ENCODE measurements at regions not wholly inside any gene's neighbourhood (a gene's known extent, or its start where the extent isn't known, plus 50 kb on each side); places are given as distances from the start of the nearest gene placed in this dataset.
"Not testable (repeated sequence)": the region's sequence is repeated elsewhere in the genome, so short reads cannot be mapped to it uniquely, and the experiment has no call there.

DNA sequence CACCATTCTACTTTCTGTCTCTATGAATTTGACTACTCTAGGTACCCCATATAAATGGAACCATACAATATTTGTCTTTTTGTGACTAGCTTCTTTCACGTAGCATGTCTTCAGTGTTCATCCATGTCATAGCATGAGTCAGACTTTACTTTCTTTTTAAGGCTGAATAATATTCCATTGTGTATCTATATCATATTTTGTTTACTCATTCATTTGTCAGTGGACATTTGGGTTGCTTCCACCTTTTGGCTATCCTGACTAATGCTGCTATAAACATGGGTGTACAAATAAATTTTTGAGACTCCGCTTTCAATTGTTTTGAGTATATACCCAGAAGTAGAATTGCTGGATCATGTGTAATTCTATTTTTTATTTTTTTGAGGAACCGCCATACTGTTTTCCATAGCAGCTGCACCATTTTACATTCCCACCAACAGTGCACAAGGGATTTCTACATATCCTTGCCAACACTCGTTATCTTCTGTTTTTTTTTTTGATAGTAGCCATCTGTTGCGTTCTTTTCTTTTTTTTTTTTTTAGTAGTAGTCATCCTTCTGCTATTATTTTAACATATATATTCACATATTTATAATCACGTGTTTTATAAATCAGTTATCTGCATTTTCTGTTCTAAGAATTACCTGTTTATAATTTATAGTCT, 158.0 kb upstream of the MED14 start:
- WGBS = 80% methylated on average over 6 of the region's 6 CpGs
- H3K36me3 ChIP-seq = no peaks in the 10 kb centered on the region
- no peak overlapping the region for H3K27ac ChIP-seq (replicated peaks in 1 of 4)
- H3K9me3 ChIP-seq = peaks cover 0 to 12% (median 0%) of the 10 kb centered on the region in 4 donors
- TF ChIP-seq POLR2AphosphoS5 (IDR thresholded peaks at IDR 0.05) (no peak), POLR2A (IDR thresholded peaks at IDR 0.05; ENCODE audit: low read depth) (no peak), EP300 (IDR thresholded peaks at IDR 0.05) (no peak)
- TF ChIP-seq, protein P1, sequence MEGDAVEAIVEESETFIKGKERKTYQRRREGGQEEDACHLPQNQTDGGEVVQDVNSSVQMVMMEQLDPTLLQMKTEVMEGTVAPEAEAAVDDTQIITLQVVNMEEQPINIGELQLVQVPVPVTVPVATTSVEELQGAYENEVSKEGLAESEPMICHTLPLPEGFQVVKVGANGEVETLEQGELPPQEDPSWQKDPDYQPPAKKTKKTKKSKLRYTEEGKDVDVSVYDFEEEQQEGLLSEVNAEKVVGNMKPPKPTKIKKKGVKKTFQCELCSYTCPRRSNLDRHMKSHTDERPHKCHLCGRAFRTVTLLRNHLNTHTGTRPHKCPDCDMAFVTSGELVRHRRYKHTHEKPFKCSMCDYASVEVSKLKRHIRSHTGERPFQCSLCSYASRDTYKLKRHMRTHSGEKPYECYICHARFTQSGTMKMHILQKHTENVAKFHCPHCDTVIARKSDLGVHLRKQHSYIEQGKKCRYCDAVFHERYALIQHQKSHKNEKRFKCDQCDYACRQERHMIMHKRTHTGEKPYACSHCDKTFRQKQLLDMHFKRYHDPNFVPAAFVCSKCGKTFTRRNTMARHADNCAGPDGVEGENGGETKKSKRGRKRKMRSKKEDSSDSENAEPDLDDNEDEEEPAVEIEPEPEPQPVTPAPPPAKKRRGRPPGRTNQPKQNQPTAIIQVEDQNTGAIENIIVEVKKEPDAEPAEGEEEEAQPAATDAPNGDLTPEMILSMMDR (IDR thresholded peaks at IDR 0.05) = no peak
- intact Hi-C loops (cut with DNase I) = no loop called here
- H3K4me1 ChIP-seq = no peaks in the 10 kb centered on the region
- no peaks in the 10 kb centered on the region for H3K27me3 ChIP-seq
- no peak for DNase-seq (ENCODE audit: extremely low spot score)
- no peak overlapping the region for H3K4me3 ChIP-seq

DNA sequence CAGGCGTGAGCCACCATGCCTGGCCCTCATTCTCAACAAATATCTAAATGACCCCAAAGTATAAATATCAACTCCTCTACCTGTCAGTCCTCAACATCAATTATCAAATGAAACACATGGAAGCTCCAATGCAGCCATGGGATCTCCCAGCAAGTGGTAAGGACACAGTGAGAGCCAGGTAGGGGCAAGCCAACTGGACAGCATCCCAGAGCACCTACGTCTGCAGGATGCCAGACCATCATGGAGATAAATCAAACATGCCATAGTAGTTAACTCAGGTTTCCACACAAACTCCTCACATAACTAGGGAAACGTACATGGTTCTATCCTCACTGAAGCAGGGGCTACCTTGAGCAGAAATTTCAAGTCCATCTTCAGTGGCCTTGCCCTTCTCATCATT, 159.9 kb upstream of the MED14 start:
- Histone ChIP-seq H3K9me3 (peaks cover 0 to 12% (median 0%) of the 10 kb centered on the region in 4 donors), H3K4me1 (no peaks in the 10 kb centered on the region), H3K36me3 (no peaks in the 10 kb centered on the region), H3K4me3 (no peak overlapping the region), H3K27ac (replicated peaks in 1 of 4) (no peak overlapping the region), H3K27me3 (no peaks in the 10 kb centered on the region)
- WGBS = 79% methylated on average over 3 of the region's 3 CpGs
- DNase-seq (ENCODE audit: extremely low spot score) = no peak
- intact Hi-C loops (cut with DNase I) = no loop called here
- no peak for TF ChIP-seq POLR2A (IDR thresholded peaks at IDR 0.05; ENCODE audit: low read depth)
- TF ChIP-seq, protein P1 (IDR thresholded peaks at IDR 0.05) = no peak
- no peak for TF ChIP-seq POLR2AphosphoS5 (IDR thresholded peaks at IDR 0.05)
- TF ChIP-seq EP300 (IDR thresholded peaks at IDR 0.05) = no peak

DNA sequence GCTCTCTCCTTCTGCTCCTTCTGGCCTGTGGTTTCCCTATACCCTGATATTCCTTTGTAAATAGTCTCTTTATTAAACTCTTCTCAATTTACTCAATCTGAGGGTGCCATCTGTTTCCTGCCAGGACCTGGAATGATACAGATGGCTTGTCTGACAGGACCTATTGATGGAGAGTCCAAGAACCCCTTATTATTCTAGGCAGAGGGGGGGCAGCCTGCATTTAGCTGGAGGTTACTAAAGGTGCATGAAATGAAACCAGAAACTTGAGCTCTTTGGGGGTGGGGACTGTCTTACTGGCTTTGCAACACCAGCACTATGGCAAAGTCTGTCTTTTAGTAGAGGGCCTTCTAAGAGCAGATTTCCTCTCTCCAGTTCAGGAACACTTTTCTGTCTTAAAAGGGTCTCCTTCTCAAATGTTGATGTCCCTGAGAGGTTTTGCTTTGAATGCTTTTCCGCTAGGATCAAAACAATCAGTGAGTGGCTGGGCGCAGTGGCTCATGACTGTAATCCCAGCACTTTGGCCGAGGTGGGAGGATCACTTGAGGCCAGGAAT, 162.5 kb upstream of the MED14 start:
- no peak for TF ChIP-seq POLR2A (IDR thresholded peaks at IDR 0.05; ENCODE audit: low read depth)
- TF ChIP-seq POLR2AphosphoS5 (IDR thresholded peaks at IDR 0.05) = no peak
- no peak for TF ChIP-seq EP300 (IDR thresholded peaks at IDR 0.05)
- TF ChIP-seq, protein P1 (IDR thresholded peaks at IDR 0.05) = no peak
- intact Hi-C loops (cut with DNase I) = no loop called here
- WGBS = 83% methylated on average over 3 of the region's 3 CpGs
- no peaks in the 10 kb centered on the region for H3K4me1 ChIP-seq
- H3K9me3 ChIP-seq = no peaks in the 10 kb centered on the region
- no peaks in the 10 kb centered on the region for H3K36me3 ChIP-seq
- no peak for DNase-seq (ENCODE audit: extremely low spot score)
- H3K27me3 ChIP-seq = no peaks in the 10 kb centered on the region
- H3K27ac ChIP-seq (replicated peaks in 1 of 4) = no peak overlapping the region
- H3K4me3 ChIP-seq = no peak overlapping the region

DNA sequence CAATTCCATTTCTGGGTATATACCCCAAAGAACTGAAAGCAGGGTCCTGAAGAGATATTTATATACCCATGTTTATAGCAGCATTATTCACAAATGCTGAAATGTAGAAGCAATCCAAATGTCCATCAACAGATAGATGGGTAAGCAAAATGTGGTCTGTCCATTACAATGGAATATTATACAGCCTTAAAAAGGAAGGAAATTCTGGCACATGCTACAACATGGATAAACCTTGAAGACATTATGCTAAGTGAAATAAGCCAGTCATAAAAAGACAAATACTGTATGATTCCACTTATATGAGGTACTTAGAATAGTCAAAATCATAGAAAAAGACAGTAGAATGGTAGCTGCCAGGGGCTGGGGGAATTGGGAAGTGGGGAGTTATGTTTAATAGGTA, 169.4 kb upstream of the MED14 start:
- H3K27ac ChIP-seq (replicated peaks in 1 of 4); H3K9me3 ChIP-seq; DNase-seq (ENCODE audit: extremely low spot score); H3K4me1 ChIP-seq; H3K27me3 ChIP-seq; H3K4me3 ChIP-seq; intact Hi-C loops (cut with DNase I); H3K36me3 ChIP-seq: not testable (repeated sequence)

DNA sequence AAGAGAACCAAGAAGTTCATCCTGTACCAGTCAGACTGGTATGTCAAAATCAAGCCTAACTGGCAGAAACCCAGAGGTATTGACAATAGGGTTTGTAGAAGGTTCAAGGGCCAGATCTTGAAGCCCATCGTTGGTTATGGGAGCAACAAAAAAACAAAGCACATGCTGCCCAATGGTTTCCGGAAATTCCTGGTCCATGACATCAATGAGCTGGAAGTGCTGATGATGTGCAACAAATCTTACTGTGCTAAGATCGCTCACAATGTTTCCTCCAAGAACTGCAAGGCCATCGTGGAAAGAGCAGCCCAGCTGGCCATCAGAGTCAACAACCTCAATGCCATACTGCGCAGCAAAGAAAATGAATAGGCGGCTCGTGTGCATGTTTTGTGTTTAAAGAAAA, 172.7 kb upstream of the MED14 start:
- Histone ChIP-seq H3K4me1 (no peaks in the 10 kb centered on the region), H3K9me3 (peaks cover 0 to 4% (median 0%) of the 10 kb centered on the region in 4 donors), H3K27ac (replicated peaks in 1 of 4) (no peak overlapping the region), H3K4me3 (no peak overlapping the region), H3K36me3 (no peaks in the 10 kb centered on the region), H3K27me3 (no peaks in the 10 kb centered on the region)
- no peak for DNase-seq (ENCODE audit: extremely low spot score)
- intact Hi-C loops (cut with DNase I) = no loop called here
- WGBS = 83% methylated on average over 7 of the region's 7 CpGs
- TF ChIP-seq POLR2AphosphoS5 (IDR thresholded peaks at IDR 0.05) (no peak), POLR2A (IDR thresholded peaks at IDR 0.05; ENCODE audit: low read depth) (no peak), EP300 (IDR thresholded peaks at IDR 0.05) (no peak)
- TF ChIP-seq, protein P1 (IDR thresholded peaks at IDR 0.05) = no peak
